ENCODE measurements at regions not wholly inside any gene's neighbourhood (a gene's known extent, or its start where the extent isn't known, plus 50 kb on each side); places are given as distances from the start of the nearest gene placed in this dataset.

GRCh38 chr16:49127103-49127502, 154.5 kb downstream of the CBLN1 start:
- FAIRE-seq, result no peak

GRCh38 chr16:49121636-49122035, 160.0 kb downstream of the CBLN1 start:
- FAIRE-seq, result no peak

GRCh38 chr16:49120631-49121030, 161.0 kb downstream of the CBLN1 start:
- FAIRE-seq, result no peak

GRCh38 chr16:49116873-49117272, 164.8 kb downstream of the CBLN1 start:
- no peak for FAIRE-seq

GRCh38 chr16:49115956-49116355, 165.7 kb downstream of the CBLN1 start:
- no peak for FAIRE-seq

GRCh38 chr16:49112754-49113153, 168.9 kb downstream of the CBLN1 start:
- FAIRE-seq, result no peak

GRCh38 chr16:49111351-49111750, 170.3 kb downstream of the CBLN1 start:
- FAIRE-seq, result no peak

- no peak for FAIRE-seq
Measured at GRCh38 chr16:49108611-49109010, 173.0 kb downstream of the CBLN1 start.

- no peak for FAIRE-seq
Measured at GRCh38 chr16:49103298-49103697, 178.3 kb downstream of the CBLN1 start.

- FAIRE-seq, result no peak
Measured at GRCh38 chr16:49101997-49102396, 179.6 kb downstream of the CBLN1 start.

- FAIRE-seq, result no peak
Measured at GRCh38 chr16:49100366-49100765, 181.3 kb downstream of the CBLN1 start.

- no peak for FAIRE-seq
Measured at GRCh38 chr16:49097964-49098363, 183.7 kb downstream of the CBLN1 start.

GRCh38 chr16:49096176-49096945, 185.3 kb downstream of the CBLN1 start:
- no peak for FAIRE-seq

GRCh38 chr16:49095539-49095938, 186.1 kb downstream of the CBLN1 start:
- FAIRE-seq, result no peak

GRCh38 chr16:49094471-49094870, 187.2 kb downstream of the CBLN1 start:
- no peak for FAIRE-seq

- no peak for FAIRE-seq
Measured at GRCh38 chr16:49093939-49094338, 187.7 kb downstream of the CBLN1 start.

GRCh38 chr16:49092704-49093103, 188.9 kb downstream of the CBLN1 start:
- no peak for FAIRE-seq

GRCh38 chr16:49089533-49089932, 192.1 kb downstream of the CBLN1 start:
- no peak for FAIRE-seq

- FAIRE-seq, result no peak
Measured at GRCh38 chr16:49089039-49089438, 192.6 kb downstream of the CBLN1 start.

- FAIRE-seq, result peak; percentile 98
Measured at GRCh38 chr16:49085686-49086085, 196.0 kb downstream of the CBLN1 start.

GRCh38 chr16:49084628-49085390, 196.8 kb downstream of the CBLN1 start:
- FAIRE-seq, result no peak

- FAIRE-seq, result no peak
Measured at GRCh38 chr16:49081554-49081953, 200.1 kb downstream of the CBLN1 start.

- no peak for FAIRE-seq
Measured at GRCh38 chr16:49081086-49081485, 200.6 kb downstream of the CBLN1 start.

GRCh38 chr16:49078571-49078970, 203.1 kb downstream of the CBLN1 start:
- no peak for FAIRE-seq
